ENCODE measurements at regions not wholly inside any gene's neighbourhood (a gene's known extent, or its start where the extent isn't known, plus 50 kb on each side); places are given as distances from the start of the nearest gene placed in this dataset.

- Histone ChIP-seq H3F3A (ENCODE audit: control insufficient read depth, insufficient read depth) (no peaks in the 10 kb centered on the region), H3K9me2 (replicated peaks; ENCODE audit: control insufficient read depth, low read length) (no peaks in the 10 kb centered on the region), H3K4me3 (ENCODE audit: low read length) (no peak overlapping the region), H3K79me2 (ENCODE audit: control insufficient read depth, low read length) (no peaks in the 10 kb centered on the region), H3K27ac (ENCODE audit: low read depth, low read length) (no peak overlapping the region), H3K27me3 (ENCODE audit: control insufficient read depth, low read length) (no peaks in the 10 kb centered on the region), H3K4me1 (ENCODE audit: control insufficient read depth, low read length) (no peaks in the 10 kb centered on the region), H4K20me1 (ENCODE audit: control insufficient read depth, insufficient read depth, low read depth, low read length) (no peaks in the 10 kb centered on the region), H3K9me3 (ENCODE audit: control insufficient read depth, insufficient read depth, low read length) (peaks cover 8% of the 10 kb centered on the region; the same call in 1 of the 2 replicates), H3K36me3 (ENCODE audit: control insufficient read depth, low read length) (no peaks in the 10 kb centered on the region), H3K4me2 (ENCODE audit: low read length) (no peak overlapping the region)
- TF ChIP-seq, protein P1, sequence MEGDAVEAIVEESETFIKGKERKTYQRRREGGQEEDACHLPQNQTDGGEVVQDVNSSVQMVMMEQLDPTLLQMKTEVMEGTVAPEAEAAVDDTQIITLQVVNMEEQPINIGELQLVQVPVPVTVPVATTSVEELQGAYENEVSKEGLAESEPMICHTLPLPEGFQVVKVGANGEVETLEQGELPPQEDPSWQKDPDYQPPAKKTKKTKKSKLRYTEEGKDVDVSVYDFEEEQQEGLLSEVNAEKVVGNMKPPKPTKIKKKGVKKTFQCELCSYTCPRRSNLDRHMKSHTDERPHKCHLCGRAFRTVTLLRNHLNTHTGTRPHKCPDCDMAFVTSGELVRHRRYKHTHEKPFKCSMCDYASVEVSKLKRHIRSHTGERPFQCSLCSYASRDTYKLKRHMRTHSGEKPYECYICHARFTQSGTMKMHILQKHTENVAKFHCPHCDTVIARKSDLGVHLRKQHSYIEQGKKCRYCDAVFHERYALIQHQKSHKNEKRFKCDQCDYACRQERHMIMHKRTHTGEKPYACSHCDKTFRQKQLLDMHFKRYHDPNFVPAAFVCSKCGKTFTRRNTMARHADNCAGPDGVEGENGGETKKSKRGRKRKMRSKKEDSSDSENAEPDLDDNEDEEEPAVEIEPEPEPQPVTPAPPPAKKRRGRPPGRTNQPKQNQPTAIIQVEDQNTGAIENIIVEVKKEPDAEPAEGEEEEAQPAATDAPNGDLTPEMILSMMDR (IDR thresholded peaks at IDR 0.05; ENCODE audit: low read depth, low read length, poor library complexity, severe bottlenecking) = no peak
- TF ChIP-seq EZH2phosphoT487 (IDR thresholded peaks at IDR 0.05; ENCODE audit: borderline replicate concordance, low read length) = no peak
These were observed 76.6 kb downstream of the SOD2 start for GRCh38 chr6:159616456-159616855.

DNA sequence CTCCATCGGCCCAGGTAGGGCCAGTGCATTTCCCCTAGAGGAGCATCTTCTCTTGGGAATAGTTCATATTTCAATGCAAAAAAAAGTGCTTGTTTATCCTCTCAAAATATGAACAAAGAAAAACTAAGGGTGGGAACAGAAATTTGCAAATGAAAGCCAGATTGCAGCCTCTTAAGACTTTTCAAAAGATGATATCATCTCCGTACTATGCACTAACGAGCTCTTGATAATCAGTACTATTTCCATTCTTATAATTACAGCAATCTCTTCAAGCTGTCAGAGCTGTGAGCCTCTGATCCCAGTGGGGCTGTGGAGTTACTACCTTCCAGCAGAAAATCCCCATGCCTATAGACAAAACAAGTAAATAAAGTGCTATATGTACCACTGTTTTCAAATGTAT is 77.1 kb downstream of the SOD2 start:
- H3K9me2 ChIP-seq (replicated peaks; ENCODE audit: control insufficient read depth, low read length) = no peaks in the 10 kb centered on the region
- no peaks in the 10 kb centered on the region for H3K36me3 ChIP-seq (ENCODE audit: control insufficient read depth, low read length)
- H3K4me1 ChIP-seq (ENCODE audit: control insufficient read depth, low read length) = no peaks in the 10 kb centered on the region
- H4K20me1 ChIP-seq (ENCODE audit: control insufficient read depth, insufficient read depth, low read depth, low read length) = no peaks in the 10 kb centered on the region
- H3K79me2 ChIP-seq (ENCODE audit: control insufficient read depth, low read length) = no peaks in the 10 kb centered on the region
- peaks cover 8% of the 10 kb centered on the region; the same call in 1 of the 2 replicates for H3K9me3 ChIP-seq (ENCODE audit: control insufficient read depth, insufficient read depth, low read length)
- H3K4me2 ChIP-seq (ENCODE audit: low read length) = no peak overlapping the region
- no peaks in the 10 kb centered on the region for H3K27me3 ChIP-seq (ENCODE audit: control insufficient read depth, low read length)
- H3K27ac ChIP-seq (ENCODE audit: low read depth, low read length) = no peak overlapping the region
- TF ChIP-seq, protein P1 (IDR thresholded peaks at IDR 0.05; ENCODE audit: low read depth, low read length, poor library complexity, severe bottlenecking) = no peak
- TF ChIP-seq EZH2phosphoT487 (IDR thresholded peaks at IDR 0.05; ENCODE audit: borderline replicate concordance, low read length) = no peak
- H3K4me3 ChIP-seq (ENCODE audit: low read length) = no peak overlapping the region
- no peaks in the 10 kb centered on the region for H3F3A ChIP-seq (ENCODE audit: control insufficient read depth, insufficient read depth)

- Histone ChIP-seq H3K27ac (ENCODE audit: low read depth, low read length) (no peak overlapping the region), H3F3A (ENCODE audit: control insufficient read depth, insufficient read depth) (no peaks in the 10 kb centered on the region), H4K20me1 (ENCODE audit: control insufficient read depth, insufficient read depth, low read depth, low read length) (no peaks in the 10 kb centered on the region), H3K9me3 (ENCODE audit: control insufficient read depth, insufficient read depth, low read length) (peaks cover 4% of the 10 kb centered on the region; the same call in 1 of the 2 replicates), H3K79me2 (ENCODE audit: control insufficient read depth, low read length) (no peaks in the 10 kb centered on the region), H3K27me3 (ENCODE audit: control insufficient read depth, low read length) (no peaks in the 10 kb centered on the region), H3K4me1 (ENCODE audit: control insufficient read depth, low read length) (no peaks in the 10 kb centered on the region), H3K9me2 (replicated peaks; ENCODE audit: control insufficient read depth, low read length) (no peaks in the 10 kb centered on the region), H3K36me3 (ENCODE audit: control insufficient read depth, low read length) (no peaks in the 10 kb centered on the region), H3K4me2 (ENCODE audit: low read length) (no peak overlapping the region), H3K4me3 (ENCODE audit: low read length) (no peak overlapping the region)
- TF ChIP-seq, protein P1 (IDR thresholded peaks at IDR 0.05; ENCODE audit: low read depth, low read length, poor library complexity, severe bottlenecking) = no peak
- TF ChIP-seq EZH2phosphoT487 (IDR thresholded peaks at IDR 0.05; ENCODE audit: borderline replicate concordance, low read length) = no peak
These were observed 82.2 kb downstream of the SOD2 start for GRCh38 chr6:159610881-159611280.
